ENCODE measurements at regions not wholly inside any gene's neighbourhood (a gene's known extent, or its start where the extent isn't known, plus 50 kb on each side); places are given as distances from the start of the nearest gene placed in this dataset.

GRCh38 chr11:15586741-15587473 lies 472.2 kb downstream of the INSC start:
- TF ChIP-seq, protein P1, sequence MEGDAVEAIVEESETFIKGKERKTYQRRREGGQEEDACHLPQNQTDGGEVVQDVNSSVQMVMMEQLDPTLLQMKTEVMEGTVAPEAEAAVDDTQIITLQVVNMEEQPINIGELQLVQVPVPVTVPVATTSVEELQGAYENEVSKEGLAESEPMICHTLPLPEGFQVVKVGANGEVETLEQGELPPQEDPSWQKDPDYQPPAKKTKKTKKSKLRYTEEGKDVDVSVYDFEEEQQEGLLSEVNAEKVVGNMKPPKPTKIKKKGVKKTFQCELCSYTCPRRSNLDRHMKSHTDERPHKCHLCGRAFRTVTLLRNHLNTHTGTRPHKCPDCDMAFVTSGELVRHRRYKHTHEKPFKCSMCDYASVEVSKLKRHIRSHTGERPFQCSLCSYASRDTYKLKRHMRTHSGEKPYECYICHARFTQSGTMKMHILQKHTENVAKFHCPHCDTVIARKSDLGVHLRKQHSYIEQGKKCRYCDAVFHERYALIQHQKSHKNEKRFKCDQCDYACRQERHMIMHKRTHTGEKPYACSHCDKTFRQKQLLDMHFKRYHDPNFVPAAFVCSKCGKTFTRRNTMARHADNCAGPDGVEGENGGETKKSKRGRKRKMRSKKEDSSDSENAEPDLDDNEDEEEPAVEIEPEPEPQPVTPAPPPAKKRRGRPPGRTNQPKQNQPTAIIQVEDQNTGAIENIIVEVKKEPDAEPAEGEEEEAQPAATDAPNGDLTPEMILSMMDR (IDR thresholded peaks at IDR 0.05) = no peak
- TF ChIP-seq POLR2A (IDR thresholded peaks at IDR 0.05) = no peak
